ENCODE measurements at regions not wholly inside any gene's neighbourhood (a gene's known extent, or its start where the extent isn't known, plus 50 kb on each side); places are given as distances from the start of the nearest gene placed in this dataset.

GRCh38 chr7:114786455-114786854 lies 135.4 kb upstream of the MDFIC start:
- TF ChIP-seq CTCF (IDR thresholded peaks at IDR 0.05 in 2 of 3, conservative IDR thresholded peaks at IDR 0.05 in 1 of 3; ENCODE audit: borderline replicate concordance in 1 of 3, insufficient read depth in 1 of 3, low read depth in 2 of 3, low read length in 2 of 3) (no peak), EZH2phosphoT487 (IDR thresholded peaks at IDR 0.05; ENCODE audit: borderline replicate concordance) (no peak), POLR2A (IDR thresholded peaks at IDR 0.05; ENCODE audit: borderline replicate concordance, extremely low read depth, insufficient read depth, insufficient read length) (no peak), REST (IDR thresholded peaks at IDR 0.05; ENCODE audit: low read depth) (no peak), EZH2 (IDR thresholded peaks at IDR 0.05) (no peak), ELF1 (IDR thresholded peaks at IDR 0.05; ENCODE audit: borderline replicate concordance, low read depth) (no peak), RAD21 (IDR thresholded peaks at IDR 0.05; ENCODE audit: low read depth) (no peak)

Data from HCT116 (cell line).